OCI-LY1 (cell line): ENCODE measurements at regions not wholly inside any gene's neighbourhood (a gene's known extent, or its start where the extent isn't known, plus 50 kb on each side); places are given as distances from the start of the nearest gene placed in this dataset.

ENCODE experiments used
- H2AFZ ChIP-seq: fragments of 200-600 bp; sonication (generic), shearing (Covaris generic); 2 replicates; pipeline ENCODE4 v1.6.0; 2014; ENCODE audit warnings: antibody characterized with exemption, mild to moderate bottlenecking, low read length
- H3F3A ChIP-seq: fragments of 200-600 bp; sonication (generic), shearing (Covaris generic); 2 replicates; pipeline ENCODE4 v1.6.0; 2014; ENCODE audit warnings: mild to moderate bottlenecking, antibody characterized with exemption, low read length, moderate library complexity; ENCODE audit not compliant: insufficient read depth
- H3K27ac ChIP-seq: fragments of 200-600 bp; sonication (generic); 2 replicates; pipeline ENCODE4 v1.5.1; 2014; ENCODE audit warnings: low read length, mixed run types, mild to moderate bottlenecking, low read depth; ENCODE audit not compliant: poor library complexity, severe bottlenecking
- H3K27me3 ChIP-seq: fragments of 200-600 bp; sonication (generic); 2 replicates; pipeline ENCODE4 v1.6.0; 2014; ENCODE audit warnings: antibody characterized with exemption, mild to moderate bottlenecking, low read length, moderate library complexity; ENCODE audit not compliant: insufficient read depth
- H3K36me3 ChIP-seq: fragments of 200-600 bp; sonication (generic); 2 replicates; pipeline ENCODE4 v1.6.1; 2014; ENCODE audit warnings: mild to moderate bottlenecking, antibody characterized with exemption, low read length, moderate library complexity, mixed read lengths; ENCODE audit not compliant: insufficient read depth
- H3K4me1 ChIP-seq: fragments of 200-600 bp; sonication (generic); 2 replicates; pipeline ENCODE4 v1.5.1; 2014; ENCODE audit warnings: mild to moderate bottlenecking, low read length, moderate library complexity; ENCODE audit not compliant: insufficient read depth, severe bottlenecking
- H3K4me2 ChIP-seq: fragments of 200-600 bp; sonication (generic), shearing (Covaris generic); 2 replicates; pipeline ENCODE4 v1.6.1; 2014; ENCODE audit warnings: low read length
- H3K4me3 ChIP-seq: fragments of 200-600 bp; sonication (generic); 2 replicates; pipeline ENCODE4 v1.5.1; 2014; ENCODE audit warnings: low read length, low read depth, mild to moderate bottlenecking, mixed read lengths; ENCODE audit not compliant: poor library complexity, severe bottlenecking
- H3K79me2 ChIP-seq: fragments of 200-600 bp; shearing (Covaris generic); 2 replicates; pipeline ENCODE4 v1.6.1; 2016; ENCODE audit warnings: mixed run types, low read length, mixed read lengths; ENCODE audit not compliant: insufficient read depth
- H3K9ac ChIP-seq: fragments of 200-600 bp; sonication (generic), shearing (Covaris generic); 2 replicates; pipeline ENCODE4 v1.6.1; 2014; ENCODE audit warnings: mild to moderate bottlenecking, low read length, mixed read lengths
- H3K9me2 ChIP-seq: fragments of 200-600 bp; sonication (generic), shearing (Covaris generic); 2 replicates; pipeline ENCODE4 v1.6.1; 2014; ENCODE audit warnings: low read depth, mild to moderate bottlenecking, low read length, mixed read lengths
- H3K9me3 ChIP-seq: fragments of 200-600 bp; shearing (Covaris generic); 2 replicates; pipeline ENCODE4 v1.6.1; 2014; ENCODE audit warnings: low read length, mixed read lengths
- H4K20me1 ChIP-seq: fragments of 200-600 bp; sonication (generic), shearing (Covaris generic); 2 replicates; pipeline ENCODE4 v1.6.0; 2016; ENCODE audit warnings: mild to moderate bottlenecking, low read length; ENCODE audit not compliant: insufficient read depth
- CTCF ChIP-seq: fragments of 200-600 bp; sonication (generic), shearing (Covaris generic); IDR thresholded peaks from 2 replicates; pipeline ENCODE4 v1.5.1; 2017; ENCODE audit warnings: mild to moderate bottlenecking, antibody characterized with exemption, low read length, moderate library complexity, mixed read lengths
- EZH2 ChIP-seq: fragments of 200-600 bp; sonication (generic), shearing (Covaris generic); IDR thresholded peaks from 2 replicates; pipeline ENCODE4 v1.8.0; 2017; ENCODE audit warnings: borderline replicate concordance, mixed run types, mild to moderate bottlenecking, antibody characterized with exemption, low read length, moderate library complexity, mixed read lengths

- Histone ChIP-seq H3K4me2 (no peak overlapping the region), H3K27ac (no peak overlapping the region), H3K27me3 (no peaks in the 10 kb centered on the region), H3K9ac (no peak overlapping the region), H3K9me2 (no peaks in the 10 kb centered on the region), H3K36me3 (no peaks in the 10 kb centered on the region), H3K4me1 (no peaks in the 10 kb centered on the region), H2AFZ (no peak overlapping the region), H3K79me2 (no peaks in the 10 kb centered on the region), H4K20me1 (no peaks in the 10 kb centered on the region), H3K9me3 (no peaks in the 10 kb centered on the region), H3F3A (no peaks in the 10 kb centered on the region), H3K4me3 (no peak overlapping the region)
- TF ChIP-seq CTCF (peak; percentile 28; the same call in 1 of the 2 replicates), EZH2 (no peak)
Measured at GRCh38 chr1:111015222-111015621, 51.5 kb upstream of the LRIF1 start.
